OCI-LY7 (cell line): ENCODE measurements at regions not wholly inside any gene's neighbourhood (a gene's known extent, or its start where the extent isn't known, plus 50 kb on each side); places are given as distances from the start of the nearest gene placed in this dataset.

ENCODE experiments used
- BruUV-seq: library from RNA; stranded (reverse); fragments of 400-500 nt; replicated peaks from 2 replicates; lab custom pipeline; 2021; lab: Mats Ljungman, UMichigan
- CTCF ChIA-PET: fragments of 300-600 bp; sonication (Branson Sonifier 250); formaldehyde crosslinking; loops from one replicate; lab custom pipeline; 2022; ENCODE audit warnings: antibody characterized with exemption; ENCODE audit not compliant: unreplicated experiment; lab: Charles Lee
- POLR2A ChIA-PET: fragments of 300-600 bp; sonication (Branson Sonifier 250); formaldehyde crosslinking; loops from one replicate; lab custom pipeline; 2022; ENCODE audit warnings: antibody characterized with exemption; lab: Charles Lee
- DNase-seq: peaks from one replicate; pipeline ENCODE4 v3.0.0-alpha.2; 2015; ENCODE audit warnings: low spot score
- H2AFZ ChIP-seq: fragments of 200-600 bp; sonication (generic), shearing (Covaris generic); 2 replicates; pipeline ENCODE4 v1.6.1; 2014; ENCODE audit warnings: mild to moderate bottlenecking, antibody characterized with exemption, low read length, moderate library complexity
- H3K27ac ChIP-seq: fragments of 200-600 bp; sonication (generic); 2 replicates; pipeline ENCODE4 v1.5.1; 2014; ENCODE audit warnings: mixed run types, low read depth, mild to moderate bottlenecking, moderate library complexity, low read length, inconsistent platforms; ENCODE audit not compliant: poor library complexity, severe bottlenecking
- H3K36me3 ChIP-seq: fragments of 200-600 bp; sonication (generic); 2 replicates; pipeline ENCODE4 v1.6.1; 2014; ENCODE audit warnings: mild to moderate bottlenecking, antibody characterized with exemption, low read length, moderate library complexity, mixed read lengths; ENCODE audit not compliant: insufficient read depth
- H3K4me1 ChIP-seq: fragments of 200-600 bp; sonication (generic); 2 replicates; pipeline ENCODE4 v1.5.1; 2014; ENCODE audit warnings: mild to moderate bottlenecking, low read length; ENCODE audit not compliant: insufficient read depth, poor library complexity, severe bottlenecking
- H3K4me2 ChIP-seq: fragments of 200-600 bp; sonication (generic); 2 replicates; pipeline ENCODE4 v1.6.1; 2014; ENCODE audit warnings: mild to moderate bottlenecking, low read length
- H3K4me3 ChIP-seq: fragments of 200-600 bp; sonication (generic); 2 replicates; pipeline ENCODE4 v1.5.1; 2014; ENCODE audit warnings: mild to moderate bottlenecking, low read depth, low read length; ENCODE audit not compliant: poor library complexity, severe bottlenecking
- H3K79me2 ChIP-seq: fragments of 200-600 bp; sonication (generic); 2 replicates; pipeline ENCODE4 v1.6.1; 2016; ENCODE audit warnings: low read depth, mild to moderate bottlenecking, low read length, moderate library complexity, mixed read lengths; ENCODE audit not compliant: insufficient read depth
- H3K9me2 ChIP-seq: fragments of 200-600 bp; sonication (generic); 2 replicates; pipeline ENCODE4 v1.6.1; 2016; ENCODE audit warnings: mild to moderate bottlenecking, low read length, mixed read lengths; ENCODE audit not compliant: insufficient read depth
- H3K9me3 ChIP-seq: fragments of 200-600 bp; sonication (generic); 2 replicates; pipeline ENCODE4 v1.6.1; 2014; ENCODE audit warnings: mild to moderate bottlenecking, mixed run types, low read length, mixed read lengths
- H4K20me1 ChIP-seq: fragments of 200-600 bp; sonication (generic); 2 replicates; pipeline ENCODE4 v1.6.1; 2014; ENCODE audit warnings: mild to moderate bottlenecking, antibody characterized with exemption, low read length, moderate library complexity, mixed read lengths; ENCODE audit not compliant: insufficient read depth
- CTCF ChIP-seq: fragments of 200-600 bp; sonication (generic); conservative IDR thresholded peaks from 2 replicates; pipeline ENCODE4 v1.5.1; 2014; ENCODE audit warnings: mild to moderate bottlenecking, antibody characterized with exemption, low read length, moderate library complexity, mixed read lengths
- EZH2phosphoT487 ChIP-seq: fragments of 200-600 bp; sonication (generic); IDR thresholded peaks from 2 replicates; pipeline ENCODE4 v1.6.1; 2018; ENCODE audit warnings: low read depth, borderline replicate concordance, mild to moderate bottlenecking, mixed run types, antibody characterized with exemption, low read length, moderate library complexity, mixed read lengths
- intact Hi-C: fragments of 100-400 bp; cut with micrococcal nuclease; formaldehyde crosslinking; loops from one replicate; pipeline ENCODE4 v1.10.0; 2022; ENCODE audit not compliant: unreplicated experiment

- no peak overlapping the region for H3K4me3 ChIP-seq
- no peaks in the 10 kb centered on the region for H3K9me2 ChIP-seq
- H3K4me2 ChIP-seq, result no peak overlapping the region
- ChIA-PET POLR2A (interaction anchor here (0.6 kb wide), 1 partner anchor 202 kb away, joined by 3 read pairs; no protein-coding TSS in a partner anchor), CTCF (no interaction called here)
- no peak for DNase-seq
- no peak overlapping the region for H2AFZ ChIP-seq
- H3K27ac ChIP-seq, result no peak overlapping the region
- intact Hi-C loops, result no loop called here
- no peaks in the 10 kb centered on the region for H4K20me1 ChIP-seq
- H3K9me3 ChIP-seq, result no peaks in the 10 kb centered on the region
- no peaks in the 10 kb centered on the region for H3K4me1 ChIP-seq
- BruUV-seq, result no TSS peak
- no peaks in the 10 kb centered on the region for H3K79me2 ChIP-seq
- TF ChIP-seq CTCF (no peak), EZH2phosphoT487 (no peak)
- H3K36me3 ChIP-seq, result no peaks in the 10 kb centered on the region
Observed at GRCh38 chr3:26292780-26293179, 329.8 kb upstream of the LRRC3B start.

- TF ChIP-seq CTCF (no peak), EZH2phosphoT487 (no peak)
- Histone ChIP-seq H3K4me3 (no peak overlapping the region), H3K9me2 (no peaks in the 10 kb centered on the region), H3K79me2 (no peaks in the 10 kb centered on the region), H3K9me3 (no peaks in the 10 kb centered on the region), H4K20me1 (no peaks in the 10 kb centered on the region), H2AFZ (no peak overlapping the region), H3K36me3 (no peaks in the 10 kb centered on the region), H3K4me1 (no peaks in the 10 kb centered on the region), H3K27ac (no peak overlapping the region), H3K4me2 (no peak overlapping the region)
- BruUV-seq, result no TSS peak
- ChIA-PET CTCF (no interaction called here), POLR2A (no interaction called here)
- DNase-seq, result no peak
- intact Hi-C loops, result no loop called here
Observed at GRCh38 chr3:26293329-26293844, 329.2 kb upstream of the LRRC3B start.

GRCh38 chr3:26307192-26307591, 315.4 kb upstream of the LRRC3B start:
- TF ChIP-seq CTCF (no peak), EZH2phosphoT487 (no peak)
- intact Hi-C loops, result no loop called here
- POLR2A ChIA-PET, result interaction anchor here (0.8 kb wide), 1 partner anchor 879 kb away, joined by 4 read pairs; no protein-coding TSS in a partner anchor
- H4K20me1 ChIP-seq, result no peaks in the 10 kb centered on the region
- no peaks in the 10 kb centered on the region for H3K4me1 ChIP-seq
- no peaks in the 10 kb centered on the region for H3K9me3 ChIP-seq
- DNase-seq, result no peak
- no peaks in the 10 kb centered on the region for H3K36me3 ChIP-seq
- H3K4me2 ChIP-seq, result no peak overlapping the region
- no peaks in the 10 kb centered on the region for H3K79me2 ChIP-seq
- H3K9me2 ChIP-seq, result no peaks in the 10 kb centered on the region
- no TSS peak for BruUV-seq
- no peak overlapping the region for H2AFZ ChIP-seq
- CTCF ChIA-PET, result no interaction called here
- no peak overlapping the region for H3K4me3 ChIP-seq
- H3K27ac ChIP-seq, result no peak overlapping the region
